PC-3 (cell line): ENCODE measurements at regions not wholly inside any gene's neighbourhood (a gene's known extent, or its start where the extent isn't known, plus 50 kb on each side); places are given as distances from the start of the nearest gene placed in this dataset.

ENCODE experiments used
- ATAC-seq: fragments of 200-7000 bp; cut with Tn5 transposase; 2 replicates; pipeline ENCODE4 v1.9.1; 2020; ENCODE audit warnings: mild to moderate bottlenecking, moderate library complexity
- BruUV-seq: library from RNA; stranded (reverse); fragments of 400-500 nt; replicated peaks from 2 replicates; lab custom pipeline; 2021; lab: Mats Ljungman, UMichigan
- CTCF ChIA-PET: fragments of 300-600 bp; sonication (Branson Sonifier 250); formaldehyde crosslinking; loops from one replicate; lab custom pipeline; 2022; ENCODE audit warnings: antibody characterized with exemption; lab: Charles Lee
- POLR2A ChIA-PET: fragments of 300-600 bp; sonication (Branson Sonifier 250); formaldehyde crosslinking; loops from one replicate; lab custom pipeline; 2022; ENCODE audit warnings: antibody characterized with exemption; ENCODE audit not compliant: unreplicated experiment; lab: Charles Lee
- DNase-seq: peaks from one replicate; pipeline ENCODE4 v3.0.0-alpha.2; 2015
- H2AFZ ChIP-seq: fragments of 300-600 bp; sonication (generic); 2 replicates; pipeline ENCODE4 v1.6.0; 2016; ENCODE audit warnings: antibody characterized with exemption, low read length
- H3F3A ChIP-seq: fragments of 300-600 bp; sonication (generic); one replicate; pipeline ENCODE4 v1.6.0; 2017; ENCODE audit warnings: antibody characterized with exemption, low read length, control low read depth, mild to moderate bottlenecking; ENCODE audit not compliant: unreplicated experiment
- H3K27ac ChIP-seq: fragments of 300-600 bp; sonication (generic); 2 replicates; pipeline ENCODE4 v1.5.1; 2016; ENCODE audit warnings: mild to moderate bottlenecking, low read length
- H3K27me3 ChIP-seq: fragments of 300-600 bp; sonication (generic); 2 replicates; pipeline ENCODE4 v1.6.1; 2016; ENCODE audit warnings: low read length, mixed read lengths
- H3K36me3 ChIP-seq: fragments of 300-600 bp; sonication (generic); 2 replicates; pipeline ENCODE4 v1.6.1; 2016; ENCODE audit warnings: low read depth, mixed run types, low read length, mixed read lengths
- H3K4me1 ChIP-seq: fragments of 300-600 bp; sonication (generic); 2 replicates; pipeline ENCODE4 v1.5.1; 2016; ENCODE audit warnings: low read length; ENCODE audit not compliant: insufficient read depth
- H3K4me2 ChIP-seq: fragments of 300-600 bp; sonication (generic); 2 replicates; pipeline ENCODE4 v1.6.0; 2016; ENCODE audit warnings: low read length
- H3K4me3 ChIP-seq: fragments of 300-600 bp; sonication (generic); 2 replicates; pipeline ENCODE4 v1.5.1; 2016; ENCODE audit warnings: mild to moderate bottlenecking, low read length, mixed read lengths
- H3K79me2 ChIP-seq: fragments of 300-600 bp; sonication (generic); 2 replicates; pipeline ENCODE4 v1.6.1; 2017; ENCODE audit warnings: low read length, mixed read lengths
- H3K9ac ChIP-seq: fragments of 300-600 bp; sonication (generic); 2 replicates; pipeline ENCODE4 v1.6.0; 2016; ENCODE audit warnings: mild to moderate bottlenecking, low read length
- H3K9me2 ChIP-seq: fragments of 300-600 bp; sonication (generic); replicated peaks from 2 replicates; pipeline ENCODE4 v1.6.1; 2016; ENCODE audit warnings: mixed run types, low read length, mixed read lengths
- H3K9me3 ChIP-seq: fragments of 300-600 bp; sonication (generic); 2 replicates; pipeline ENCODE4 v1.6.1; 2016; ENCODE audit warnings: low read length, mixed read lengths
- H4K20me1 ChIP-seq: fragments of 300-600 bp; sonication (generic); 2 replicates; pipeline ENCODE4 v1.6.1; 2016; ENCODE audit warnings: low read length, mixed read lengths
- EZH2 ChIP-seq: fragments of 300-600 bp; sonication (generic); IDR thresholded peaks from one replicate; pipeline ENCODE4 v1.6.1; 2017; ENCODE audit warnings: antibody characterized with exemption, mild to moderate bottlenecking, low read length; ENCODE audit not compliant: unreplicated experiment
- EZH2phosphoT487 ChIP-seq: fragments of 300-600 bp; sonication (generic); IDR thresholded peaks from 2 replicates; pipeline ENCODE4 v1.6.1; 2018; ENCODE audit warnings: mild to moderate bottlenecking, antibody characterized with exemption, low read length, borderline replicate concordance
- intact Hi-C: fragments of 100-400 bp; cut with micrococcal nuclease; formaldehyde crosslinking; loops from 2 replicates; pipeline ENCODE4 v1.9.0; 2023
- TF ChIP-seq, protein P1 (sequence below): fragments of 300-600 bp; sonication (generic); conservative IDR thresholded peaks from 2 replicates; pipeline ENCODE4 v1.5.1; 2017; ENCODE audit warnings: antibody characterized with exemption, low read depth, mild to moderate bottlenecking, low read length

DNA sequence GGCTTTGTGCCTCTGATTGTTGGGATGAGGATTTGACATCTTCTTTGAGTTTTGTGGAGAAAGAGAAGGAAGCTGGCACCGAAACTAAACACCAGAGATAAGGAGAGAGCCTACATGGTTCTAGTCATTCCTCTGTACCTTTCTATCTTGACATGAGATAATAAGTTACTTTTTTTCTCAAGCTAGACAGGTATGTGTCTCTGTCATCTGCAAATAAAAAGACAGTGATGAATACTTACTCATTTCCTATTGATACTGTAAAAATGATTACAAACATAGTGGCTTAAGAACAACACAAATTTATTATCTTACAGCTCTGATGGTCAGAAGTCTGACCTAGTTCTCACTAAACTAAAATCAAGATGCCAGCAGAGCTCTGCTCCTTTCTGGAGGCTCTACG is 1391.2 kb downstream of the STIM2 start:
- peaks cover 16% of the 10 kb centered on the region for H3K4me1 ChIP-seq
- H3K4me2 ChIP-seq = 0 out of 2 replicates have a peak overlapping the region, but pooled peaks have one; percentile 23
- DNase-seq = peak; percentile 49
- ATAC-seq = peak; percentile 62
- H3K36me3 ChIP-seq = no peaks in the 10 kb centered on the region
- H3F3A ChIP-seq = no peaks in the 10 kb centered on the region
- H2AFZ ChIP-seq = no peak overlapping the region
- no peak overlapping the region for H3K4me3 ChIP-seq
- no peaks in the 10 kb centered on the region for H3K9me2 ChIP-seq
- no peaks in the 10 kb centered on the region for H3K27me3 ChIP-seq
- intact Hi-C loops = no loop called here
- H3K27ac ChIP-seq = no peak overlapping the region
- no peaks in the 10 kb centered on the region for H4K20me1 ChIP-seq
- no peak for TF ChIP-seq EZH2
- no peak overlapping the region for H3K9ac ChIP-seq
- BruUV-seq = no TSS peak
- no peaks in the 10 kb centered on the region for H3K79me2 ChIP-seq
- H3K9me3 ChIP-seq = no peaks in the 10 kb centered on the region
- ChIA-PET POLR2A (no interaction called here), CTCF (no interaction called here)

DNA sequence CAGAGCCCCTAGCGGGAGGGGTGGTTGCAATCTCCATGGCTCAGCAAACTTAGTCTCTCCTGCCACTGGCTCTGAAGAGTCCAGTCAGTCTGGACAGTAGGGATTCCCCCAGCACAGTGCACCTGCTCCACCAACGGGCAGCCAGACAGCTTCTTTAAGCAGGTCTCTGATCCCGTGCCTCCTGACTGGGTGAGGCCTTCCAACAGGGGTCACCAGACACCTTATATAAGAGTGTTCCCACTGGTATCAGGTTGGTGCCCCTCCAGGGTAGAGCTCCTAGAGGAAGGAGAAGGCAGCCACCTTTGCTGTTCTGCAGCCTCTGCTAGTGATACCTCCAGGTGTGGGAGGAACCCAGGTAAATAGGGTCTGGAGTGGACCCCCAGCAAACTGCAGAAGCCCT is 1393.4 kb downstream of the STIM2 start:
- Histone ChIP-seq H3K9ac (no peak overlapping the region), H3K4me3 (no peak overlapping the region), H3K4me1 (peaks cover 8% of the 10 kb centered on the region), H4K20me1 (no peaks in the 10 kb centered on the region), H3K9me2 (no peaks in the 10 kb centered on the region), H3K4me2 (no peak overlapping the region), H3K27ac (no peak overlapping the region), H3F3A (no peaks in the 10 kb centered on the region), H3K36me3 (no peaks in the 10 kb centered on the region), H3K79me2 (no peaks in the 10 kb centered on the region), H3K9me3 (no peaks in the 10 kb centered on the region), H2AFZ (no peak overlapping the region), H3K27me3 (no peaks in the 10 kb centered on the region)
- DNase-seq = no peak
- ChIA-PET CTCF (no interaction called here), POLR2A (no interaction called here)
- no peak for ATAC-seq
- no peak for TF ChIP-seq EZH2
- TF ChIP-seq, protein P1, sequence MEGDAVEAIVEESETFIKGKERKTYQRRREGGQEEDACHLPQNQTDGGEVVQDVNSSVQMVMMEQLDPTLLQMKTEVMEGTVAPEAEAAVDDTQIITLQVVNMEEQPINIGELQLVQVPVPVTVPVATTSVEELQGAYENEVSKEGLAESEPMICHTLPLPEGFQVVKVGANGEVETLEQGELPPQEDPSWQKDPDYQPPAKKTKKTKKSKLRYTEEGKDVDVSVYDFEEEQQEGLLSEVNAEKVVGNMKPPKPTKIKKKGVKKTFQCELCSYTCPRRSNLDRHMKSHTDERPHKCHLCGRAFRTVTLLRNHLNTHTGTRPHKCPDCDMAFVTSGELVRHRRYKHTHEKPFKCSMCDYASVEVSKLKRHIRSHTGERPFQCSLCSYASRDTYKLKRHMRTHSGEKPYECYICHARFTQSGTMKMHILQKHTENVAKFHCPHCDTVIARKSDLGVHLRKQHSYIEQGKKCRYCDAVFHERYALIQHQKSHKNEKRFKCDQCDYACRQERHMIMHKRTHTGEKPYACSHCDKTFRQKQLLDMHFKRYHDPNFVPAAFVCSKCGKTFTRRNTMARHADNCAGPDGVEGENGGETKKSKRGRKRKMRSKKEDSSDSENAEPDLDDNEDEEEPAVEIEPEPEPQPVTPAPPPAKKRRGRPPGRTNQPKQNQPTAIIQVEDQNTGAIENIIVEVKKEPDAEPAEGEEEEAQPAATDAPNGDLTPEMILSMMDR = no peak
- no peak for TF ChIP-seq EZH2phosphoT487
- intact Hi-C loops = no loop called here
- no TSS peak for BruUV-seq

DNA sequence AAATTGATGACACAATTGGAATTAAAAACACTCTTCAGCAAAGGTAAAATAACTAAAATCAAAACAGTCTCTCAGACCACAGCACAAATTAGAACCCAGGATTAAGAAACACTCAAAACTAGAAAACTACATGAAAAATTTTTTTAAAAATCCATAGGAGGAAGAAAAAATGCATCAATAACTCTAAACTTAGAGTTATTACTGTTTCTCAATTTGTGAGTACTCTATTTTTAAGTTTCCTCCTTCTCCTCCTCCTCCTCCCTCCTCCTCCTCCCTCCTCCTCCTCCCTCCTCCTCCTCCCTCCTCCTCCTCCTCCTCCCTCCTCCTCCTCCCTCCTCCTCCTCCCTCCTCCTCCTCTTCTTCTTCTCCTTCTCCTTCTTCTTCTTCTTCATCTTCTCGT is 1395.7 kb downstream of the STIM2 start:
- Histone ChIP-seq H3K4me2 (no peak overlapping the region), H3K27me3 (no peaks in the 10 kb centered on the region), H3F3A (no peaks in the 10 kb centered on the region), H3K9ac (no peak overlapping the region), H3K4me1 (peaks cover 8% of the 10 kb centered on the region), H3K9me2 (no peaks in the 10 kb centered on the region), H3K36me3 (no peaks in the 10 kb centered on the region), H3K4me3 (no peak overlapping the region), H4K20me1 (no peaks in the 10 kb centered on the region), H3K27ac (no peak overlapping the region), H3K79me2 (no peaks in the 10 kb centered on the region), H2AFZ (no peak overlapping the region), H3K9me3 (no peaks in the 10 kb centered on the region)
- ChIA-PET CTCF (no interaction called here), POLR2A (no interaction called here)
- DNase-seq = no peak
- no TSS peak for BruUV-seq
- intact Hi-C loops = no loop called here
- ATAC-seq = no peak
- TF ChIP-seq, protein P1 = no peak
- TF ChIP-seq EZH2phosphoT487 = no peak
- TF ChIP-seq EZH2 = no peak
